Endodermal cell (in vitro differentiated cells): ENCODE measurements at regions not wholly inside any gene's neighbourhood (a gene's known extent, or its start where the extent isn't known, plus 50 kb on each side); places are given as distances from the start of the nearest gene placed in this dataset.

Experiments
- DNase-seq: peaks from one replicate; pipeline ENCODE4 v3.0.0-alpha.2; 2017
- H3K27ac ChIP-seq: 2 replicates; pipeline ENCODE4 v1.5.1; 2013; ENCODE audit warnings: mild to moderate bottlenecking, low read depth, low read length, moderate library complexity
- H3K27me3 ChIP-seq: 2 replicates; pipeline ENCODE4 v1.6.1; 2013; ENCODE audit warnings: mild to moderate bottlenecking, low read length, moderate library complexity; ENCODE audit not compliant: insufficient read depth, control insufficient read depth, poor library complexity, severe bottlenecking
- H3K36me3 ChIP-seq: 2 replicates; pipeline ENCODE4 v1.7.0; 2013; ENCODE audit warnings: mild to moderate bottlenecking, low read length, moderate library complexity; ENCODE audit not compliant: control insufficient read depth, insufficient read depth
- H3K4me1 ChIP-seq: one replicate; pipeline ENCODE4 v1.7.0; 2013; ENCODE audit warnings: low read length; ENCODE audit not compliant: control insufficient read depth, insufficient read depth
- H3K4me3 ChIP-seq: 2 replicates; pipeline ENCODE4 v1.5.1; 2013; ENCODE audit warnings: mild to moderate bottlenecking, low read length, moderate library complexity
- H3K9ac ChIP-seq: 2 replicates; pipeline ENCODE4 v1.6.1; 2013; ENCODE audit warnings: mild to moderate bottlenecking, low read length, moderate library complexity; ENCODE audit not compliant: poor library complexity, severe bottlenecking; ENCODE audit errors: extremely low read depth
- H3K9me3 ChIP-seq: 2 replicates; pipeline ENCODE4 v1.6.1; 2013; ENCODE audit warnings: mild to moderate bottlenecking, low read length, moderate library complexity; ENCODE audit not compliant: control insufficient read depth
- H3K27ac Mint-ChIP-seq: 2 replicates; pipeline ENCODE4 v1.8.0; 2020; ENCODE audit warnings: mixed read lengths
- H3K27me3 Mint-ChIP-seq: 2 replicates; pipeline ENCODE4 v1.8.0; 2021; ENCODE audit warnings: mild to moderate bottlenecking, mixed read lengths; ENCODE audit not compliant: insufficient read depth
- H3K36me3 Mint-ChIP-seq: 2 replicates; pipeline ENCODE4 v1.8.0; 2020; ENCODE audit warnings: low read depth, mixed read lengths
- H3K4me1 Mint-ChIP-seq: 2 replicates; pipeline ENCODE4 v1.8.0; 2020; ENCODE audit warnings: mixed read lengths
- H3K4me3 Mint-ChIP-seq: 2 replicates; pipeline ENCODE4 v1.8.0; 2020; ENCODE audit warnings: mild to moderate bottlenecking, moderate library complexity, mixed read lengths
- H3K9me3 Mint-ChIP-seq: 2 replicates; pipeline ENCODE4 v1.8.0; 2020; ENCODE audit warnings: mild to moderate bottlenecking, mixed read lengths
- WGBS, 2 experiments: methylation state at CpG; one replicate each; pipeline versions ENCODE4 v1.1.5 to v1.1.7; 2013; ENCODE audit warnings: missing lambda C conversion rate in 2 of 2, mixed read lengths in 1 of 2; ENCODE audit not compliant: insufficient coverage in 1 of 2, insufficient read length in 1 of 2; 5-methylcytosine and 5-hydroxymethylcytosine counted together
- TF ChIP-seq, protein P1 (sequence below): fragments of 200-600 bp; sonication (generic); conservative IDR thresholded peaks from 2 replicates; pipeline ENCODE4 v1.5.0; 2021; ENCODE audit warnings: antibody characterized with exemption, mild to moderate bottlenecking

DNA sequence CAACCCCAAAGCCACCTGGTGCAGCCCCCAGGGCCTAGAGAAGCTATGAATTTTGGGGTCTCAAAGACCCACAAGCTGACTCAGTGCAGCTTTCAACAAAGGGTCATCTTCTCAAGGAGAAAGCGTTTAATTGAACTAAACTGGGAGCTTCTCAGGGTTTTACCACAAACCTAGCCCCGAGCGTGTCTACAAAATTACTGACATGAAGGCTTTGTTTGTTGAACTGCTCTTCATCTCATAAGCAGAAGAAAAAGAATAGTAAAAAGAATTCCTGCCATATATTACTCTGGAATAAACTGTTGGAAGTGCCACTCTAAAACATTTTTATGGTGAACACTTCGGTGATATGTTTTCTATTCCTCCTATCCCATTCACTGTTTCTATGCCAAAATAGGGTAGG is 50.8 kb upstream of the INCENP start:
- no peaks in the 10 kb centered on the region for H3K4me1 ChIP-seq
- H3K27me3 ChIP-seq = no peaks in the 10 kb centered on the region
- H3K9me3 ChIP-seq = no peaks in the 10 kb centered on the region
- 91 to 92% methylated on average over 4 of the region's 4 CpGs for WGBS, 2 experiments
- H3K4me3 ChIP-seq = no peak overlapping the region
- TF ChIP-seq, protein P1, sequence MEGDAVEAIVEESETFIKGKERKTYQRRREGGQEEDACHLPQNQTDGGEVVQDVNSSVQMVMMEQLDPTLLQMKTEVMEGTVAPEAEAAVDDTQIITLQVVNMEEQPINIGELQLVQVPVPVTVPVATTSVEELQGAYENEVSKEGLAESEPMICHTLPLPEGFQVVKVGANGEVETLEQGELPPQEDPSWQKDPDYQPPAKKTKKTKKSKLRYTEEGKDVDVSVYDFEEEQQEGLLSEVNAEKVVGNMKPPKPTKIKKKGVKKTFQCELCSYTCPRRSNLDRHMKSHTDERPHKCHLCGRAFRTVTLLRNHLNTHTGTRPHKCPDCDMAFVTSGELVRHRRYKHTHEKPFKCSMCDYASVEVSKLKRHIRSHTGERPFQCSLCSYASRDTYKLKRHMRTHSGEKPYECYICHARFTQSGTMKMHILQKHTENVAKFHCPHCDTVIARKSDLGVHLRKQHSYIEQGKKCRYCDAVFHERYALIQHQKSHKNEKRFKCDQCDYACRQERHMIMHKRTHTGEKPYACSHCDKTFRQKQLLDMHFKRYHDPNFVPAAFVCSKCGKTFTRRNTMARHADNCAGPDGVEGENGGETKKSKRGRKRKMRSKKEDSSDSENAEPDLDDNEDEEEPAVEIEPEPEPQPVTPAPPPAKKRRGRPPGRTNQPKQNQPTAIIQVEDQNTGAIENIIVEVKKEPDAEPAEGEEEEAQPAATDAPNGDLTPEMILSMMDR = no peak
- H3K27me3 Mint-ChIP-seq = no peaks in the 10 kb centered on the region
- H3K27ac Mint-ChIP-seq = no peak overlapping the region
- no peak overlapping the region for H3K9ac ChIP-seq
- H3K4me1 Mint-ChIP-seq = no peaks in the 10 kb centered on the region
- no peak overlapping the region for H3K27ac ChIP-seq
- H3K9me3 Mint-ChIP-seq = no peaks in the 10 kb centered on the region
- H3K36me3 Mint-ChIP-seq = no peaks in the 10 kb centered on the region
- H3K4me3 Mint-ChIP-seq = no peak overlapping the region
- DNase-seq = no peak
- H3K36me3 ChIP-seq = no peaks in the 10 kb centered on the region

DNA sequence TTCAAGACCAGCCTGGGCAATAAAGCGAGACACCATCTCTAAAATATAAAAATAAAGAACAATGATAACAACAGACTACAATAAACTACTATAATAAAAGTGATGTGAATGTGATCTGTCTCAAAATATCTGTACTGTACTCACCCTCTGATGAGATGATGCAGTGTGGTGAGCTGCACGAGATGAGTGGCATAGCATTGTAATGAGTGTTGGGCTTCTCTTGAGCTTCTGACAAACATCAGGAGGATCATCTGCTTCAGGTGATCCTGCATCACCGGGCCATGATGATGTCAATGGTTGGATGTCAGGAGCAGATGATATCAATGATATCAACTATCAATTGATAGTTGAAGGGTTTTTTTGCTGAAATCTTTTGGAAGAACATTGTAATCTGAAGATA is 52.4 kb upstream of the INCENP start:
- H3K9me3 Mint-ChIP-seq = no peaks in the 10 kb centered on the region
- no peak for DNase-seq
- no peak overlapping the region for H3K27ac Mint-ChIP-seq
- H3K27me3 Mint-ChIP-seq = no peaks in the 10 kb centered on the region
- no peaks in the 10 kb centered on the region for H3K36me3 Mint-ChIP-seq
- no peaks in the 10 kb centered on the region for H3K4me1 ChIP-seq
- H3K36me3 ChIP-seq = no peaks in the 10 kb centered on the region
- WGBS, 2 experiments = 93 to 100% methylated on average over 1 to 2 of the region's 3 CpGs
- H3K4me3 Mint-ChIP-seq = no peak overlapping the region
- H3K4me3 ChIP-seq = no peak overlapping the region
- TF ChIP-seq, protein P1 = no peak
- H3K9me3 ChIP-seq = no peaks in the 10 kb centered on the region
- no peaks in the 10 kb centered on the region for H3K4me1 Mint-ChIP-seq
- H3K27me3 ChIP-seq = no peaks in the 10 kb centered on the region
- no peak overlapping the region for H3K9ac ChIP-seq
- H3K27ac ChIP-seq = no peak overlapping the region

DNA sequence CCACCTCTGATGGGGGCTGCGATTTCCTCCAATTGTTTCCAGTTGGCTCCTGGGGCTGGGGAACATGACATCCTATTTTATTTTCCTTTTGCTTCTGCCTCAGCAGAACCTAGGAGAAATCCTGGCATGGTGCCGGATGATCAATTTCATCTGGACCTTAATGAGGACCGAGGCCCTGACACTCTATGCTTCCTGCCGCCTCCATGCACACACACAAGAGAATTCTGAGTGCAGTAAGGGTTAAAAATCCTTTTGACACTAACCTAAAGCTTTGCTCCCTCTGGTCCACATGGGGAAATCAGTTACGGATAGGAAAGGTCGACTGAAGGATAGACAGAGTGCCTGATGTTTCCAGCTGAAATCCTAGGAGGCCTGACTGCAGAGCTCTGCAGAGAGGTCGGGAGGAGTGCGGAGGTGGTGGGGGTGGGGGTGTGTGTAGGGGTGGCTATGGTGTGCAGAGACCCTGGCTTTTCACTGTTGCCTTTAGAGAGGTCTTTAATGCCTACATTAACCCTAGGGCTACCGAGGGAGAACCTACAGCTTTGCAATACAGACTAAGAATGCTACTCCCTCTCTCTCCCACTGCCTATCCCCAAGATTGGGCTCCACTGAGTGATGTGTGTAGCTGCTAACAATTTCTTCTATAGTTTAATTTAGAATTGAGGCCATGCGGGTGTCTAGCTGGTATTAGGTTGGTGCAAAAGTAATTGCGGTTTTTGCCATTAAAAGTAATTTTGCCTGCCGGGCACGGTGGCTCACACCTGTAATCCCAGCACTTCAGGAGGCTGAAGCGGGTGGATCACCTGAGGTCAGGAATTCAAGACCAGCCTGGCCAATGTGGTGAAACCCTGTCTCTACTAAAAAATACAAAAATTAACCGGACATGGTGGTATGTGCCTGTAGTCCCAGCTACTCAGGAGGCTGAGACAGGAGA is 53.6 kb upstream of the INCENP start:
- TF ChIP-seq, protein P1 = no peak
- H3K27me3 Mint-ChIP-seq = no peaks in the 10 kb centered on the region
- no peaks in the 10 kb centered on the region for H3K4me1 Mint-ChIP-seq
- H3K9ac ChIP-seq = no peak overlapping the region
- no peaks in the 10 kb centered on the region for H3K36me3 Mint-ChIP-seq
- no peaks in the 10 kb centered on the region for H3K9me3 ChIP-seq
- H3K9me3 Mint-ChIP-seq = no peaks in the 10 kb centered on the region
- no peak for DNase-seq
- H3K4me3 ChIP-seq = no peak overlapping the region
- H3K4me1 ChIP-seq = no peaks in the 10 kb centered on the region
- H3K36me3 ChIP-seq = no peaks in the 10 kb centered on the region
- H3K4me3 Mint-ChIP-seq = no peak overlapping the region
- no peaks in the 10 kb centered on the region for H3K27me3 ChIP-seq
- 85 to 87% methylated on average over 11 to 15 of the region's 15 CpGs for WGBS, 2 experiments
- no peak overlapping the region for H3K27ac ChIP-seq
- no peak overlapping the region for H3K27ac Mint-ChIP-seq
